GM12878 (cell line): ENCODE measurements at regions not wholly inside any gene's neighbourhood (a gene's known extent, or its start where the extent isn't known, plus 50 kb on each side); places are given as distances from the start of the nearest gene placed in this dataset.

Experiments
- ATAC-seq: fragments of 200-7000 bp; cut with Tn5 transposase; 3 replicates; pipeline ENCODE4 v1.9.1; 2020; ENCODE audit warnings: mild to moderate bottlenecking, moderate library complexity
- BruUV-seq: library from RNA; stranded (reverse); fragments of 400-500 nt; replicated peaks from 2 replicates; lab custom pipeline; 2021; lab: Mats Ljungman, UMichigan
- CTCF ChIA-PET: fragments of 300-600 bp; sonication (Branson Sonifier 250); formaldehyde crosslinking; extraction: SDS; loops from one replicate; lab custom pipeline; 2021; ENCODE audit warnings: inconsistent platforms; lab: Yijun Ruan, JAX
- POLR2A ChIA-PET: fragments of 350-600 bp; formaldehyde crosslinking; extraction: SDS; loops from one replicate; lab custom pipeline; 2021; ENCODE audit warnings: inconsistent platforms; lab: Charles Lee
- RAD21 ChIA-PET: fragments of 300-600 bp; sonication (Branson Sonifier 250); formaldehyde crosslinking; loops from one replicate; lab custom pipeline; 2023; ENCODE audit warnings: antibody characterized with exemption; ENCODE audit not compliant: unreplicated experiment; lab: Charles Lee
- SMC1A ChIA-PET: fragments of 300-600 bp; sonication (Branson Sonifier 250); formaldehyde crosslinking; loops from one replicate; lab custom pipeline; 2023; ENCODE audit not compliant: unreplicated experiment, uncharacterized antibody; lab: Charles Lee
- DNase-seq: peaks from one replicate; pipeline ENCODE4 v3.0.0-alpha.2; 2011; ENCODE audit warnings: low read depth, low spot score
- FAIRE-seq: peaks from 3 replicates; lab custom pipeline; 2011; peaks lifted over from hg19 to GRCh38; lab: Jason Lieb, UNC
- H2AFZ ChIP-seq: 2 replicates; pipeline ENCODE4 v1.6.0; 2011; ENCODE audit warnings: low read depth, low read length, control low read depth; ENCODE audit not compliant: control insufficient read depth
- H3K27ac ChIP-seq: 2 replicates; pipeline ENCODE4 v1.5.1; 2011; ENCODE audit warnings: control low read depth; ENCODE audit not compliant: control insufficient read depth, insufficient read depth
- H3K27me3 ChIP-seq, 2 experiments: replicated peaks in 1 of 2; 2 replicates each; pipeline versions ENCODE4 v1.6.0 to v1.6.1; 2011; ENCODE audit warnings: low read length in 1 of 2; ENCODE audit not compliant: control insufficient read depth in 2 of 2, insufficient read depth in 2 of 2
- H3K36me3 ChIP-seq, 2 experiments: 2 replicates each; pipeline ENCODE4 v1.5.1; 2011; ENCODE audit warnings: low read length in 1 of 2; ENCODE audit not compliant: control insufficient read depth in 2 of 2, insufficient read depth in 2 of 2
- H3K4me1 ChIP-seq: 2 replicates; pipeline ENCODE4 v1.6.1; 2011; ENCODE audit warnings: mild to moderate bottlenecking, low read length, moderate library complexity, mixed read lengths; ENCODE audit not compliant: control insufficient read depth, insufficient read depth
- H3K4me2 ChIP-seq: 2 replicates; pipeline ENCODE4 v1.6.0; 2011; ENCODE audit warnings: control low read depth; ENCODE audit not compliant: control insufficient read depth, insufficient read depth
- H3K4me3 ChIP-seq: fragments of 200-600 bp; sonication (generic); 2 replicates; pipeline ENCODE4 v1.5.1; 2016
- H3K79me2 ChIP-seq: 2 replicates; pipeline ENCODE4 v1.6.0; 2011; ENCODE audit warnings: low read length; ENCODE audit not compliant: control insufficient read depth, insufficient read depth
- H3K9ac ChIP-seq: 2 replicates; pipeline ENCODE4 v1.8.0; 2011; ENCODE audit warnings: low read length, control low read depth, mixed read lengths; ENCODE audit not compliant: control insufficient read depth, insufficient read depth
- H3K9me3 ChIP-seq: replicated peaks from 3 replicates; pipeline ENCODE4 v1.5.1; 2011; ENCODE audit warnings: mild to moderate bottlenecking, low read length; ENCODE audit not compliant: control insufficient read depth, insufficient read depth
- H4K20me1 ChIP-seq: 2 replicates; pipeline ENCODE4 v1.6.0; 2011; ENCODE audit not compliant: control insufficient read depth, insufficient read depth
- ATF7 ChIP-seq: fragments of 450-650 bp; IDR thresholded peaks from 2 replicates; pipeline ENCODE4 v1.6.1; 2016; ENCODE audit warnings: low read depth, mild to moderate bottlenecking
- CEBPB ChIP-seq, 2 experiments: fragments of 150-350 bp in 1 of 2; IDR thresholded peaks; 2 replicates each; pipeline ENCODE4 v1.6.1; 2012 to 2014; ENCODE audit warnings: low read depth in 2 of 2, low read length in 2 of 2, borderline replicate concordance in 1 of 2, inconsistent platforms in 1 of 2
- CHD4 ChIP-seq: fragments of 200-600 bp; sonication (generic); IDR thresholded peaks from 2 replicates; pipeline ENCODE4 v1.6.1; 2016; ENCODE audit warnings: mild to moderate bottlenecking
- DPF2 ChIP-seq: fragments of 450-650 bp; IDR thresholded peaks from 2 replicates; pipeline ENCODE4 v1.6.1; 2017; ENCODE audit warnings: mild to moderate bottlenecking
- E2F4 ChIP-seq: IDR thresholded peaks from 2 replicates; pipeline ENCODE4 v1.6.1; 2012; ENCODE audit warnings: low read depth, low read length, improper control_type of control experiment
- E4F1 ChIP-seq: fragments of 450-650 bp; IDR thresholded peaks from 2 replicates; pipeline ENCODE4 v1.6.1; 2018; ENCODE audit warnings: borderline replicate concordance, mild to moderate bottlenecking; ENCODE audit not compliant: partially characterized antibody
- EGR1 ChIP-seq, 2 experiments: IDR thresholded peaks; 1 replicate in 1 of 2; 2 replicates in 1 of 2; pipeline ENCODE4 v1.6.1; 2011 to 2012; ENCODE audit warnings: low read depth in 2 of 2, low read length in 2 of 2, borderline replicate concordance in 1 of 2, mild to moderate bottlenecking in 1 of 2, moderate library complexity in 1 of 2
- KAT2A ChIP-seq: conservative IDR thresholded peaks from 2 replicates; pipeline ENCODE4 v1.6.1; 2011; ENCODE audit warnings: low read depth, low read length; ENCODE audit not compliant: control insufficient read depth
- LARP7 ChIP-seq: fragments of 450-650 bp; IDR thresholded peaks from 2 replicates; pipeline ENCODE4 v1.6.1; 2017; ENCODE audit warnings: mild to moderate bottlenecking
- MEF2A ChIP-seq: IDR thresholded peaks from 2 replicates; pipeline ENCODE4 v1.6.1; 2011; ENCODE audit warnings: low read depth, mild to moderate bottlenecking, low read length, moderate library complexity; ENCODE audit not compliant: insufficient read depth
- NKRF ChIP-seq: fragments of 450-650 bp; conservative IDR thresholded peaks from 2 replicates; pipeline ENCODE4 v1.6.1; 2017; ENCODE audit warnings: mild to moderate bottlenecking, moderate library complexity
- NR2C2 ChIP-seq: IDR thresholded peaks from 2 replicates; pipeline ENCODE4 v1.6.1; 2011; ENCODE audit warnings: borderline replicate concordance, low read depth; ENCODE audit not compliant: control insufficient read depth, insufficient read length
- SIN3A ChIP-seq: IDR thresholded peaks from 2 replicates; pipeline ENCODE4 v1.6.1; 2012; ENCODE audit warnings: low read depth, low read length, improper control_type of control experiment
- TBL1XR1 ChIP-seq: IDR thresholded peaks from 2 replicates; pipeline ENCODE4 v1.6.1; 2012; ENCODE audit warnings: low read depth, low read length, improper control_type of control experiment
- TCF3 ChIP-seq: IDR thresholded peaks from 2 replicates; pipeline ENCODE4 v1.6.1; 2012; ENCODE audit warnings: low read depth, mild to moderate bottlenecking, low read length, borderline replicate concordance; ENCODE audit not compliant: insufficient read depth
- ZNF687 ChIP-seq: fragments of 450-650 bp; IDR thresholded peaks from 2 replicates; pipeline ENCODE4 v1.6.1; 2017; ENCODE audit warnings: mild to moderate bottlenecking, moderate library complexity
- WGBS: methylation state at CpG from one replicate; pipeline ENCODE4 v1.1.6; 2016; ENCODE audit warnings: low lambda C conversion rate; ENCODE audit not compliant: insufficient replicate concordance, insufficient coverage; ENCODE audit errors: missing lambda C conversion rate; 5-methylcytosine and 5-hydroxymethylcytosine counted together
- in situ Hi-C: fragments of 300-500 bp; cut with MboI; formaldehyde crosslinking; loops from 9 replicates; pipeline ENCODE4 v1.14.3; 2018; ENCODE audit warnings: mixed read lengths
- intact Hi-C: fragments of 100-400 bp; cut with micrococcal nuclease; formaldehyde crosslinking; loops from one replicate; pipeline ENCODE4 v1.14.2; 2022; ENCODE audit not compliant: unreplicated experiment

- intact Hi-C loops = no loop called here
- H3K36me3 ChIP-seq = no peaks in the 10 kb centered on the region
- H3K9ac ChIP-seq = no peak overlapping the region
- no peaks in the 10 kb centered on the region for H3K79me2 ChIP-seq
- POLR2A ChIA-PET = no interaction called here
- H4K20me1 ChIP-seq = no peaks in the 10 kb centered on the region
- H3K4me2 ChIP-seq = no peak overlapping the region
- 48% methylated on average over 2 of the region's 2 CpGs for WGBS
- no peak overlapping the region for H3K27ac ChIP-seq
- in situ Hi-C loops = no loop called here
- no peak overlapping the region for H2AFZ ChIP-seq
- no peaks in the 10 kb centered on the region; a peak in 2 of 4 replicates for H3K27me3 ChIP-seq
- SMC1A ChIA-PET = no interaction called here
- DNase-seq = no peak
- peaks cover 6% of the 10 kb centered on the region; the same call in 1 of the 2 replicates for H3K4me1 ChIP-seq
- ATAC-seq = no peak
- CTCF ChIA-PET = interaction anchor here (1.7 kb wide), 1 partner anchor 11 kb away, joined by 4 read pairs; no protein-coding TSS in a partner anchor
- no peaks in the 10 kb centered on the region for H3K9me3 ChIP-seq
- RAD21 ChIA-PET = no interaction called here
- no TSS peak for BruUV-seq
- FAIRE-seq = no peak
- no peak overlapping the region for H3K4me3 ChIP-seq
- no peak for TF ChIP-seq NKRF
- no peak for TF ChIP-seq CHD4
- no peak for TF ChIP-seq LARP7
- no peak for TF ChIP-seq CEBPB (IDR thresholded peaks at IDR 0.05; ENCODE audit: borderline replicate concordance in 1 of 2, low read depth in 2 of 2, low read length in 2 of 2)
- TF ChIP-seq ZNF687 = no peak
- TF ChIP-seq SIN3A = no peak
- no peak for TF ChIP-seq MEF2A
- TF ChIP-seq EGR1 (IDR thresholded peaks at IDR 0.05; ENCODE audit: borderline replicate concordance in 1 of 2, low read depth in 2 of 2, low read length in 2 of 2) = no peak
- TF ChIP-seq DPF2 = no peak
- no peak for TF ChIP-seq NR2C2
- no peak for TF ChIP-seq E4F1
- TF ChIP-seq E2F4 = no peak
- no peak for TF ChIP-seq TBL1XR1
- TF ChIP-seq ATF7 = no peak
- TF ChIP-seq KAT2A = no peak
- no peak for TF ChIP-seq TCF3
Observed at GRCh38 chr12:107497231-107497630, 188.4 kb upstream of the PWP1 start.
